GM19240 (cell line): ENCODE measurements at regions not wholly inside any gene's neighbourhood (a gene's known extent, or its start where the extent isn't known, plus 50 kb on each side); places are given as distances from the start of the nearest gene placed in this dataset.

ENCODE experiments used
- DNase-seq: peaks from one replicate; pipeline ENCODE4 v3.0.0; 2011; ENCODE audit warnings: low spot score; ENCODE audit not compliant: insufficient read length

GRCh38 chr12:60035835-60036234 is 440.0 kb downstream of the SLC16A7 start:
- DNase-seq = no peak

GRCh38 chr12:60042835-60043234 is 447.0 kb downstream of the SLC16A7 start:
- no peak for DNase-seq

- DNase-seq = no peak
Observed at GRCh38 chr12:60043236-60043635, 447.4 kb downstream of the SLC16A7 start.

GRCh38 chr12:60052483-60052882 is 456.7 kb downstream of the SLC16A7 start:
- DNase-seq = no peak

GRCh38 chr12:60059180-60059579 is 463.4 kb downstream of the SLC16A7 start:
- no peak for DNase-seq

GRCh38 chr12:60066655-60067054 is 470.8 kb downstream of the SLC16A7 start:
- no peak for DNase-seq

GRCh38 chr12:60070552-60070951 is 474.7 kb downstream of the SLC16A7 start:
- no peak for DNase-seq

GRCh38 chr12:60071759-60072191 is 475.9 kb downstream of the SLC16A7 start:
- DNase-seq = no peak

- DNase-seq = no peak
Observed at GRCh38 chr12:60072911-60073310, 477.1 kb downstream of the SLC16A7 start.

- no peak for DNase-seq
Observed at GRCh38 chr12:60075091-60075490, 479.3 kb downstream of the SLC16A7 start.

- DNase-seq = no peak
Observed at GRCh38 chr12:60078026-60078425, 482.2 kb downstream of the SLC16A7 start.

GRCh38 chr12:60093428-60093827 is 497.6 kb downstream of the SLC16A7 start:
- DNase-seq = no peak

- no peak for DNase-seq
Observed at GRCh38 chr12:60094436-60094835, 498.6 kb downstream of the SLC16A7 start.

GRCh38 chr12:60096727-60097126 is 500.9 kb downstream of the SLC16A7 start:
- no peak for DNase-seq

GRCh38 chr12:60100160-60100559 is 504.3 kb downstream of the SLC16A7 start:
- DNase-seq = no peak

GRCh38 chr12:60100852-60101251 is 505.0 kb downstream of the SLC16A7 start:
- DNase-seq = no peak

- no peak for DNase-seq
Observed at GRCh38 chr12:60101715-60102114, 505.9 kb downstream of the SLC16A7 start.

- DNase-seq = no peak
Observed at GRCh38 chr12:60106214-60106613, 510.4 kb downstream of the SLC16A7 start.

- DNase-seq = no peak
Observed at GRCh38 chr12:60107992-60108391, 512.2 kb downstream of the SLC16A7 start.

GRCh38 chr12:60112063-60112462 is 516.2 kb downstream of the SLC16A7 start:
- no peak for DNase-seq

- no peak for DNase-seq
Observed at GRCh38 chr12:60112763-60113162, 516.9 kb downstream of the SLC16A7 start.

- DNase-seq = no peak
Observed at GRCh38 chr12:60114169-60114568, 518.3 kb downstream of the SLC16A7 start.

- no peak for DNase-seq
Observed at GRCh38 chr12:60119327-60119726, 523.5 kb downstream of the SLC16A7 start.

GRCh38 chr12:60120199-60120598 is 524.4 kb downstream of the SLC16A7 start:
- no peak for DNase-seq
